CD4-positive, alpha-beta T cell (primary cell): ENCODE measurements at regions not wholly inside any gene's neighbourhood (a gene's known extent, or its start where the extent isn't known, plus 50 kb on each side); places are given as distances from the start of the nearest gene placed in this dataset.

Source experiments
- ATAC-seq: fragments of 200-7000 bp; cut with Tn5 transposase; one replicate; pipeline ENCODE4 v1.10.0; 2022; ENCODE audit warnings: mild to moderate bottlenecking; ENCODE audit not compliant: poor library complexity
- CTCF ChIA-PET: fragments of 350-600 bp; sonication (Branson Sonifier 250); formaldehyde crosslinking; loops from one replicate; lab custom pipeline; 2021; ENCODE audit warnings: antibody characterized with exemption, inconsistent platforms; lab: Charles Lee
- POLR2A ChIA-PET: fragments of 350-600 bp; sonication (Branson Sonifier 250); formaldehyde crosslinking; loops from one replicate; lab custom pipeline; 2021; ENCODE audit warnings: antibody characterized with exemption, inconsistent platforms; lab: Charles Lee
- DNase-seq, 14 experiments: peaks; one replicate each; pipeline ENCODE4 v3.0.0-alpha.2; 2013 to 2020; ENCODE audit warnings: mixed read lengths in 2 of 14
- H3K27ac ChIP-seq, 2 donors: one replicate each; pipeline versions ENCODE4 v1.5.1 to v1.7.0; 2013; ENCODE audit warnings: low read length in 2 of 2, low read depth in 1 of 2, mild to moderate bottlenecking in 1 of 2
- H3K27me3 ChIP-seq, 2 experiments: 1 replicate in 1 of 2; 2 replicates in 1 of 2; pipeline versions ENCODE4 v1.6.1 to v1.7.0; 2013; ENCODE audit warnings: low read length in 2 of 2, control low read depth in 1 of 2, mild to moderate bottlenecking in 1 of 2, moderate library complexity in 1 of 2; ENCODE audit not compliant: insufficient read depth in 2 of 2, control insufficient read depth in 1 of 2
- H3K36me3 ChIP-seq: one replicate; pipeline ENCODE4 v1.6.1; 2013; ENCODE audit warnings: low read length, control low read depth; ENCODE audit not compliant: insufficient read depth
- H3K4me1 ChIP-seq: one replicate; pipeline ENCODE4 v1.6.1; 2013; ENCODE audit warnings: low read length, control low read depth; ENCODE audit not compliant: insufficient read depth
- H3K4me3 ChIP-seq: one replicate; pipeline ENCODE4 v1.5.1; 2013; ENCODE audit warnings: mild to moderate bottlenecking, low read length, moderate library complexity
- H3K9me3 ChIP-seq, 2 experiments: 1 replicate in 1 of 2; 2 replicates in 1 of 2; pipeline versions ENCODE4 v1.6.1 to v1.7.0; 2013; ENCODE audit warnings: low read length in 2 of 2, mild to moderate bottlenecking in 2 of 2, control low read depth in 1 of 2, moderate library complexity in 1 of 2; ENCODE audit not compliant: control insufficient read depth in 1 of 2, insufficient read depth in 1 of 2
- H3K27ac Mint-ChIP-seq: one replicate; pipeline ENCODE4 v1.8.0; 2020; ENCODE audit warnings: mixed read lengths
- H3K27me3 Mint-ChIP-seq: one replicate; pipeline ENCODE4 v1.8.0; 2021; ENCODE audit warnings: mixed read lengths
- H3K36me3 Mint-ChIP-seq: one replicate; pipeline ENCODE4 v1.8.0; 2021; ENCODE audit warnings: low read depth, mixed read lengths
- H3K4me1 Mint-ChIP-seq: one replicate; pipeline ENCODE4 v1.8.0; 2021; ENCODE audit warnings: low read depth, mixed read lengths
- H3K4me3 Mint-ChIP-seq: one replicate; pipeline ENCODE4 v1.8.0; 2020; ENCODE audit warnings: mild to moderate bottlenecking, mixed read lengths
- H3K9me3 Mint-ChIP-seq: one replicate; pipeline ENCODE4 v1.8.0; 2020; ENCODE audit warnings: mixed read lengths
- intact Hi-C, 2 experiments: fragments of 100-400 bp; cut with DNase I in 1 of 2; cut with micrococcal nuclease in 1 of 2; formaldehyde crosslinking; loops; one replicate each; pipeline versions ENCODE4 v1.15.1 to v1.9.0; 2023 to 2025; cut with DNase I, micrococcal nuclease
- TF ChIP-seq, protein P1 (sequence below): fragments of 200-600 bp; IDR thresholded peaks from one replicate; pipeline ENCODE4 v1.8.0; 2022; ENCODE audit warnings: antibody characterized with exemption, mild to moderate bottlenecking

DNA sequence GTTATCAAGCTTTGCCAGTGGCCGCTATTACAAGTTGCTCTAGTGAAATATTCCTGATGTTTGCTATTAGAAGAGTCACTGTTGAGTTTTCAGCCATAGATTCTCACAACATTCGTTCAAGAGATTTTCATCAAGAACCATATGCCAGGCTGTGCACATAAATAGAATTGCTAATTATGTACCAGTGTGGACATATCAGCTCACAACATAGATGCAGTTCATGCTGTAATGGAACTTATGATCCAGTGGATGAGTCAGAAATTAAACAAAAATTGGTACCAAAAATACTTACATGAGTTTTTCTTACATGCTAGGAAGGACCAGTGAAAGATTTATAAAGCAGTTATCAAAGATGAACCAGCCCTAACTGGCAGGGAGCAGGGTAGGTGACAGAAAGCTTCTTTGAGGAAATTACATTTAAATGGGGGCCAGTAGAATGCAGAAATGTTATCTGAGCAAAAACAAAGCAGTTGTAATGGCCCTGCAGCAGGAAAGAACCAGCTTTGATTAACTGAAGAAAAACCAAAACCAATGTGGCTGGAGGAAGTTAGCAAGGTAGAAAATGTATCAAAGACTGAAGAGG is 404.2 kb downstream of the DNAH5 start:
- Mint-ChIP-seq H3K36me3 (no peaks in the 10 kb centered on the region), H3K4me1 (no peaks in the 10 kb centered on the region), H3K27ac (no peak overlapping the region), H3K4me3 (no peak overlapping the region), H3K27me3 (no peaks in the 10 kb centered on the region), H3K9me3 (peaks cover 5% of the 10 kb centered on the region)
- H3K4me1 ChIP-seq, result no peaks in the 10 kb centered on the region
- TF ChIP-seq, protein P1, sequence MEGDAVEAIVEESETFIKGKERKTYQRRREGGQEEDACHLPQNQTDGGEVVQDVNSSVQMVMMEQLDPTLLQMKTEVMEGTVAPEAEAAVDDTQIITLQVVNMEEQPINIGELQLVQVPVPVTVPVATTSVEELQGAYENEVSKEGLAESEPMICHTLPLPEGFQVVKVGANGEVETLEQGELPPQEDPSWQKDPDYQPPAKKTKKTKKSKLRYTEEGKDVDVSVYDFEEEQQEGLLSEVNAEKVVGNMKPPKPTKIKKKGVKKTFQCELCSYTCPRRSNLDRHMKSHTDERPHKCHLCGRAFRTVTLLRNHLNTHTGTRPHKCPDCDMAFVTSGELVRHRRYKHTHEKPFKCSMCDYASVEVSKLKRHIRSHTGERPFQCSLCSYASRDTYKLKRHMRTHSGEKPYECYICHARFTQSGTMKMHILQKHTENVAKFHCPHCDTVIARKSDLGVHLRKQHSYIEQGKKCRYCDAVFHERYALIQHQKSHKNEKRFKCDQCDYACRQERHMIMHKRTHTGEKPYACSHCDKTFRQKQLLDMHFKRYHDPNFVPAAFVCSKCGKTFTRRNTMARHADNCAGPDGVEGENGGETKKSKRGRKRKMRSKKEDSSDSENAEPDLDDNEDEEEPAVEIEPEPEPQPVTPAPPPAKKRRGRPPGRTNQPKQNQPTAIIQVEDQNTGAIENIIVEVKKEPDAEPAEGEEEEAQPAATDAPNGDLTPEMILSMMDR, result no peak
- H3K4me3 ChIP-seq, result no peak overlapping the region
- intact Hi-C loops, result no loop called here
- ChIA-PET CTCF (no interaction called here), POLR2A (no interaction called here)
- no peaks in the 10 kb centered on the region for H3K27me3 ChIP-seq
- peaks cover 0 to 5% of the 10 kb centered on the region in 2 experiments for H3K9me3 ChIP-seq
- H3K36me3 ChIP-seq, result no peaks in the 10 kb centered on the region
- DNase-seq (no peak), ATAC-seq (no peak)
- H3K27ac ChIP-seq, result no peak overlapping the region

DNA sequence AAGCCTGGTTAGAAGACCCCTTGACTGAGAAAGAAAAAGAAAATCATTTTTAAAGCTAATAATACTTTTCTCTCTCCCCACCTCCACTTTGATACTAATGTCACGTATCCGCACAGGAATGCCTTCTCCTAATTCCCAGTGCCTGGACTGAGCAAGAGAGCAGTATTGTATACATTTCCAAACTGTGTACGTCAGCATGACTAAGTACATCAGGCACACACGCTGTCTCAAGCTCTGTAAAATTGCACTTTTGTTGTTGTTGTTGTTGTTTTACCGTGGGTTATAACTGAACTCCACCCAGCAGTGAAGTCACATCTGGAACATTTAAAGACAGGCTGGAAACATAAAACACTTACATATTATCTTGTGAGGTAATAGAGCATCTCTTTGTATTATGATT is 407.6 kb downstream of the DNAH5 start:
- H3K4me3 Mint-ChIP-seq, result no peak overlapping the region
- Histone ChIP-seq H3K4me3 (no peak overlapping the region), H3K27ac (no peak overlapping the region), H3K36me3 (no peaks in the 10 kb centered on the region), H3K27me3 (no peaks in the 10 kb centered on the region), H3K4me1 (no peaks in the 10 kb centered on the region), H3K9me3 (peaks cover 0 to 3% of the 10 kb centered on the region in 2 experiments)
- CTCF ChIA-PET, result no interaction called here
- intact Hi-C loops, result no loop called here
- no peak overlapping the region for H3K27ac Mint-ChIP-seq
- TF ChIP-seq, protein P1, result no peak
- peaks cover 5% of the 10 kb centered on the region for H3K9me3 Mint-ChIP-seq
- ATAC-seq (no peak), DNase-seq (no peak)
- POLR2A ChIA-PET, result no interaction called here
- no peaks in the 10 kb centered on the region for H3K27me3 Mint-ChIP-seq
- H3K4me1 Mint-ChIP-seq, result no peaks in the 10 kb centered on the region
- H3K36me3 Mint-ChIP-seq, result no peaks in the 10 kb centered on the region

DNA sequence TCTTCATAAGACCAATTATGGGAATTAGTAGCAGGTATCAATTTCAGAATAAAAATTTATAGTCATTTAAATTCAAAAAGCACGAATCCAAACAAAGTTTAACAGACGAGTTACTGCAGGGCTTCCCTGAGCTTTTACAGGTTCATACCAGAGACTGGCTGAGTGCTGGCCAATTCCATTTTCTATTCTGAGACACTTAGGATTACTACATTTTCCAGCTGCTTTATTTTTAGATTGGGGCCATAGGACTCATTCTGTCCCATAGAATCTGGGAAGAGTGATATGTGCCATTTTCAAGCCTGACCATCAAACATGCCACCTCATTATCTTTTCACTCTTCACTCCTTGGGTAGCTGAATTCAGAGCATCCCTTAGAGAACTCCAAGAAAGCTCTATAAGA is 410.7 kb downstream of the DNAH5 start:
- Histone ChIP-seq H3K36me3 (no peaks in the 10 kb centered on the region), H3K4me3 (no peak overlapping the region), H3K27me3 (no peaks in the 10 kb centered on the region), H3K27ac (no peak overlapping the region), H3K9me3 (peaks cover 0 to 3% of the 10 kb centered on the region in 2 experiments), H3K4me1 (no peaks in the 10 kb centered on the region)
- Mint-ChIP-seq H3K36me3 (no peaks in the 10 kb centered on the region), H3K27me3 (no peaks in the 10 kb centered on the region), H3K27ac (no peak overlapping the region), H3K4me1 (no peaks in the 10 kb centered on the region), H3K9me3 (peaks cover 5% of the 10 kb centered on the region), H3K4me3 (no peak overlapping the region)
- no peak for DNase-seq
- intact Hi-C loops, result no loop called here
- TF ChIP-seq, protein P1, result no peak
- CTCF ChIA-PET, result no interaction called here
- POLR2A ChIA-PET, result no interaction called here
- no peak for ATAC-seq
